GM21723 (cell line): ENCODE measurements at regions not wholly inside any gene's neighbourhood (a gene's known extent, or its start where the extent isn't known, plus 50 kb on each side); places are given as distances from the start of the nearest gene placed in this dataset.

Experiments
- ATAC-seq: cut with Tn5 transposase; IDR thresholded peaks from one replicate; pipeline ENCODE4 v1.9.1; 2021; ENCODE audit warnings: mild to moderate bottlenecking, moderate library complexity; ENCODE audit not compliant: unreplicated experiment

DNA sequence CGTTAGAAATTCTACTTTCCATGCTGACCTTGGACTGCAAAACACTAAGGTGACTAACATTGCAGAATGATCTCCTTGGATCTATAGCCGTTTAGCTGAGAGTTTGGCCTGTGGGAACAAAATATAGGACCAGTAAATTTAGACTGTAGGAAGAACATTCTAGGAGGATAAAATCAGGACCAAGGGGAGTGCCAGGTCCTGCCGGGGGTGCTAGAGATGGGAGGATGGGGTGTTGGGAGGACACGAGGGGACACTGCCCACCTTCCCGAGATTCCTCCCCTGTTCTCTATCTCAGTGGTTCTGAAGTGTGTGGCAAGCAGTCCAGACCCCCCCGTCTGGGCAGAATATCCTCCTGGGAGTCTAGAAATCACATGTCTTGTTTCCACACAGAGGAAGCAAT lies 445.2 kb downstream of the ZSWIM6 start:
- no peak for ATAC-seq

DNA sequence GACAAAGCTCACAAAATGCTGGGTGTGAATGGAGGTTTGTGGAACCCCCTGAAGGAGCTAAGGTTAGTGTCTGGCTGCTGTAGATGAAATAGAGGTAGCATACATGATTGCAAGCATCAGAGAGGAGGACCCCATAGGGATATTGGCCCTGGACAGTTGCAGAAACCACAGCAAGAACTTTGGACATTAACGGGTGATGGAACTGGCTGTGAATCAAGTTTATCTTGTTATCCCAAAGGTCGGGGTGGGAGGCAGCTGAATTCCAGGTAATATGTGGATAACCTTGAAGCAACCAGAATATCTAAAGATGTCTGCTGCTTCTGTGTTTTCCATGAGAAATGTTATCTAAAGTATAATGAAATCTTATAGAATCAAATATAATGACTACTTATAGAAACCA lies 447.7 kb downstream of the ZSWIM6 start:
- ATAC-seq, result no peak

DNA sequence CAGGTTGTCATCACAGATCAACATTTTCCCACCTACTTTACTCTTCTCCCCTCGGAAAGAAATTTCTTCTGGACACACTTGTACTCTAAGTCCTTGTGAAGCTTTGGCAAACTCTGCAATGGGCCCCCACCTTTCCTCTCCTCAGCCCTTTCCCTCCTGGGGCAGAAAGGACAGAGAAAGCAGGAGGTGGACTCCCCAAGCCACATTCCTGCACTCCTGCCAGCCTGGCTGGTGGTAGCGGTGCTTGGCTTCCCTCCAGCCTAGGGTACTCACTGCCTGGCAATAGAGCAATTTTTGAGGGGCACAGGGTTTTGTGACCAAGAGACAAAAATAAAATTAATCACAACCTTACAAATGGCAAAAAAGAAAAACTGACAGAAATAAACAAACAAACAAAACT lies 451.4 kb downstream of the ZSWIM6 start:
- no peak for ATAC-seq

DNA sequence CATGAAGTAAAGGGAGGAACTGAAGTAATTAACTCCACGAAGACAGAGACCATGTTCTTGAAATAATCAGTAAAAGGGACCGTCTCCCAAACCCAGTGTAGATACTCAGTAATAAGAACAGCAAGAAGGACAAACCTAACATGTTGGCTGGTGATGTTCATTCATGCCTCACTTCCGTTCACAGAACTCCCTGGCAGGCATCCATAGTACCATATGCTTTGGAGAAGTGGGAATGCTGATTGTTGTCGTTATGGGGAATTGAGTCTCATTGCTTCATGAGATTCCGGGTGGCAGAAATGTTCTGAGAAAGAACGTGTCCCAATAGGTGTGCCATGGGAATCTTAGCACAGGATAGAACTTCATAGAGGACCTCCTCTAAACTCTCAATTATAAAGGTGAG lies 452.3 kb downstream of the ZSWIM6 start:
- no peak for ATAC-seq

DNA sequence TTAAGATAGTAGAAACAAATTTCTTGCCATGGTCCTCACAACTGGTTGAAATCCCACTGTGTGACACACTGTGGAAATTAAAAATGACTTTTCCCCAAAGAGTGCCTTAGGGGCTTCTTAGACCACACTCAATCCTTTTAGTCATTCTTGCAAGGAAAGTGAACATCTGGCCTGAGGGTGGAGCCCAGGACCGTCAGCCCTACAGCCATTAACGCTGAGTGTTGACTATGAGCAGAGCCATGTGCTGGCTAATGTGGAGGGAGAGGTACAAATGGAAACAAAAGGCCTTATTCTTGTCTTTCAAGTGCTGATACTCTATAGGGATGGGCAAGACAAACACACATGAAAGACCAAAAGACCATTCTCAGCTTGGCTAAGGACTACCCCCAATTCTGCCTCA lies 456.5 kb downstream of the ZSWIM6 start:
- ATAC-seq, result no peak

DNA sequence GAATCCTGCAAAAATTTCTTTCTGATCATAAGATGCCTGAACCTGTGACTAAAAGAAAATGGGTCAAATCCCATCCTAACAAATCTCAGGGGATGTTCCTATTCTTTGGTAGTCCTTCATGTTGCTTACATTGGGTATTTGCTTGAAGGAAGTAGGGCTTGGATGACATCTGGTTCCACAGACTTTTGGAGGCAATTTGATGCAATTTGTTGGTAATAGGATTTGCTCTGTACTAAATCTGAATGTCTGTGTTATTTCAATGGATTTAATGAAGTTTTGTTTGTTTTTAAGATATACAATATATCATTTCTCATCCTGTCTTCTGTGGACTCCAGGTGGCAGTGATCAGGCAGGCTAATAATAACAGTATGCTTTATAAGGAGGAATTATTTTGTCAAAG lies 457.9 kb downstream of the ZSWIM6 start:
- no peak for ATAC-seq

DNA sequence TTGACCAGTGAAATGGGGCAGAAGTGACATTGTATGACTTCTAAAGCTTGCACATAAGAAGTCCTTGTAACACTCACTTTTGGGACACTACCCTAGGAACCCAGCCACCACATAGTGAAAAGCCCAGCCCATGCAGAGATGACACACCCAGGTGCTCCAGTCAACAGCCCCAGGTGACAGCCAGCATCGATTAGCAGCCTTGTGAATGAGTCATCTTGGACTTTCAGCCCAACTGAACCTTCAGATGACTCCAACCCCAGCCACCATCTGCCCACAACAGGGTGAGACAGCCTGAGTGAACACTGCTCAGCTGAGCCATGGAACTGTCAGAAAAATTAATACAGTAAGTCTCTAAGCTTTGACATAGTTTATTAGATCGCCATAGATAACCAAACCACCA lies 458.6 kb downstream of the ZSWIM6 start:
- peak; percentile 91 for ATAC-seq

DNA sequence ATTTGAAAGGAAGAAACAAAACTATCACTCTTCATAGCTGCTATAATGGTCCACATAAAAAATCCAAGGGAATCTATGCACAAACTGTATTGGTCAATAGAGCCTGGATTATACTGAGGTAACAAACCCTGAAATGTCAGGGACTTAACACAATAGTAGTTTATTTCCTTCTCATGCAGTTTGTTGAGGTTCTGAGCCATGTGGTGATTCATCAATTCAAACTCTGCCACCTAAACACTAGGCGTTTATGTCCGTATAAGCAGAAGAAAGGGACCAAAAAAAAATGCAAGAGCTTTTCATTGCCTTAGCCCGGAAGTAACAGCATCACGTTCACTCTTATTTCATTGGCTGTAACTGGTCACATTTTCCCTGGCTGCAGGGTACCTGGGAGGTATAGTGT lies 464.7 kb downstream of the ZSWIM6 start:
- no peak for ATAC-seq

DNA sequence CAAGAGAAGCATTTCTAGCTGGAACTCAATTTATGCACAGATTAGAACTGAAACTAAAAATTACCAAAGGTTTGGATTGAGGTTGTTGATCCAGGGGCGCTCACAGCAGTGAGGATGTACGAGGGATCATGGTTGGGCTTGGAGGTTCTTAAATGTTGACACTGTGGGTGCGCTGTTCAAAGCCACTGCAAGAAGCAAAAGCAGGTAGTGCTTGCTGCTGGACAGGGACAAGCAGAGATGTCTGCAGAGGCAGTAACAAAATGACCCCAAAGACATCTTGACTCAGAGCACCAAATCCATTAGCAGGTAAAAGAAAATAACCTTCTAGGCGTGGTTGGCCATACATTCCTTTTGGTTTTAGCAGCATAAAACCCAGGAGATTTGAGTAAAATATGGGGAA lies 468.4 kb downstream of the ZSWIM6 start:
- no peak for ATAC-seq

DNA sequence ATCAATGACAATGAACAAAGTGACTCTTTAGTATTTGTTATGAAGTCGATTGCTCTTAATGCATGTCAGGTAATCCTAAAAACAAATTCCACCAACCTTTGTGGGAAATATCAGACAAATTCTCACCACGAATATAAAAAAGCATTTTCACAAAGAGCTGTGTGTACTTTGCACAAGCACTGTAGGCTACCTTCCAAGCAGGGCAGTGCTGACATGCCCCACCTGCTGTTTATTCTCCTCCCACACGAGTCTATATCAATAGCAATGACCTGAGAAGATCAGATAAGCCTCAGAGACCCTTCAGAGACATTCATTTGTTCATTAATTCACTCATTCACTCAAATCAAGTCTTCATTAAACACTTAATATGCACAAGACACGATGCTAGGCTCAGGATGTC lies 469.1 kb downstream of the ZSWIM6 start:
- no peak for ATAC-seq

DNA sequence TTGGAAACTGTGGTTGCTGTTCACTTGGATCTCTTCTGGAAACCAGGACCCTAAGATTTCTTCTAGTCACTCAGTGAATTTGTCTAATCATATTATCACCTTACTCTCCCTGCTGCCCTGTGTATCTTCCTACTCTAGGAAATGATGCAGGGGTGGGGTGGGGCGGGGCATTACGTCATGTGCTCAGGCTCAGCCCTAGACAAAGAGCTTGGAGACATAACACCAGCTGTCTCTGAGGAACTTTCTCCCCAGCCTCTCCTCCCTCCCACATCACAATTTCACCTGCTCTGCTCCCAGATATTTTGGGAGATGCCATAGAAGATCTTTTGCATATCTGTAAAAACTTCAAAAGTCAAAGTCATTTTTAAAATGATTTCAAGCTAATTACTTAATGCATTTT lies 470.4 kb downstream of the ZSWIM6 start:
- ATAC-seq, result no peak

DNA sequence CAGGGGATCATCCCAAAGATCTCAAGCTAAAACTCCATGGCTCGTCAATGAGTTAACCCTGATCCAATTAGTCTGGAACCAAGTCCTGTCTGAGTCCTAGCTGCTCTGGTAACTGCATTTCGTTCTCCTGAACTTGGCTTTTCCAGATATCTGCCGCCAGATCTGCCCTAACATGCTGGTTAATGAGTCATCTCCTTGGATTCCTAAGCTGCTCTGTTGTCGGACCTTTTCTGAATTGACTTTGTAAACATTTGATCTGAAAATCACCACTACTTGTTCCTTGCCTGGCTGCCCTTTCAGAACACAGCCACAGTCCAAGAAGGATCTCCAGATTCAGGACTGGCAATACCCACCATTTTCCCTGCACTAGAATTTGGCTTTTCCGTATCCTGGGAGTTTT lies 473.0 kb downstream of the ZSWIM6 start:
- ATAC-seq, result no peak

DNA sequence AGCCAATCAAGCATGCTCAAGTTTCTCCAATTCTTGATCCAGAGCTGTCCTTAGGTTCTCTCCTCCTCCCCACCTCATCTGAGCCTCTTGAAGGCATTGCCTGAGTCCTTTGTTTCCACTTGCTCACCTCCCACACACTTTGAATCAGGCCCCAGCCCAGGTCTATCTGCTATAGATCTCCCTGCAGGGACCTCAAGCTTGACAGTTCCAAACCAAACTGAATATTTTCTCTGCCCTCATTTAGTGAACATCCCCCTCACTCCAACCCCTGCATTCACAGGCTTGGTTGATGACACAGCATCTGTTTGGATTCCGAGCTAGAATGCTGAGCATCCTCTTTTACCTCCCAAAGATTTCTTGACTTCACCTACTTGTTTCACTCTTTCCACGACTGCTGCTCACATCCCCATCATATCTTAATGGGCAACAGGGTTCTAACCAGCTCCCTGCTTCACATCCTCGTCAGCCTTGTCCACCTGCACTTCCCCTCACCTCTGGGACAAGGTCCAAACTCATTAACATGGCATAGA lies 474.5 kb downstream of the ZSWIM6 start:
- ATAC-seq, result no peak

DNA sequence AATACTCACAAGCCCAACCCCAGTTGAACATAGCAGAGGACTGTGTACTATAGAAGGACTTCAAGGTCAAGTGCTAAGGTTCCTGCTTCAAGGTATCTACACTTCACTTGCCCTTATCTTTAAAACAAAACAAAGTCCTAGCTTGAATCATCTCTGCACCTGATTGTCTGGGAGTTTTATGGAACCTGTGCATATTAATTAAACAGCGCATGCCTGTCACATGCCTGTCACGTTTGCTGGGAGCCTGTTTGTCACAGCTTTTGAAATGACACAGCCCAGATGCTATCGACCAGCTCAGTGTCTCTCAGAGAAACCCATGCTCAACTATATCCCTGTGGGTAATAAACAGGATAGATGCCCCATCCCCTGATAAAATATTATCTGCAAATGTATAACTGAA lies 476.0 kb downstream of the ZSWIM6 start:
- no peak for ATAC-seq

DNA sequence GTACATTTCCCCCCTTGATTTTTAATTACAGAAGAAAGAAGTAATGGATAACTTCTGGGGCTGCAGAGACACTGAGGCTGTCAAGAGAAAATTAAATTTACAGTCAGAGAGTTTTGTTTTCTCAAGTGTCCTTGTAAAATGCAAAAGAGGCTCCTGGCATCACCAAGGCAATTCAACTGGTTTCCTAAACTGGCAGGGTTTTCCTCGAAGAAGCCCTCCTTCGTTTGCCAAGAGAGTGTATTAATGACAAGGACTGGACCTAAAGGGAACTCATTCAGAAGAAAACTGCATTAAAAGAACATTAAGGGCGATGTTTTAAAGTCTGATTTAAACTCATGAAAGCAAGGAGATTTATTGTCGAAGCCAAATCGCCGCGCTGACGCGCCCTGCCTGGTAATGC lies 476.9 kb downstream of the ZSWIM6 start:
- no peak for ATAC-seq

DNA sequence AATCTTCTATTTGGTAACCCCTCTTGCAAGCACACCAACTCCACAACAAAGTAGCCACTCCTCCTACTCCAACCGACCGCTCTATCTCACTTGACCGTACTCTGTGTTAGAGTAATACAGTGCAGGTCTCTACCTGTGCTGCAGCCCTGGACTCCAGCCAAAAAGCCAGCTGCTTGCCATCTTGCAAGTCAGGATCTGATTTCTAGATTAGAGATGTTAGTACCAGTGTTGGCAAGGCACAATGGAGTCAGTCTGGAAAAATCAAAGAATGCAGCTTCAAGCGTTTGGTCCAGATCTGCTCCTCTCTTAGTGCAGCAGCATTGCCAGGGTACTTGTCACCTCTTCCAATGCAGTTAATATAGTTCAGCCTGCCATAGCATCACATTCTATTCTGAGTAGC lies 477.6 kb downstream of the ZSWIM6 start:
- ATAC-seq, result no peak

DNA sequence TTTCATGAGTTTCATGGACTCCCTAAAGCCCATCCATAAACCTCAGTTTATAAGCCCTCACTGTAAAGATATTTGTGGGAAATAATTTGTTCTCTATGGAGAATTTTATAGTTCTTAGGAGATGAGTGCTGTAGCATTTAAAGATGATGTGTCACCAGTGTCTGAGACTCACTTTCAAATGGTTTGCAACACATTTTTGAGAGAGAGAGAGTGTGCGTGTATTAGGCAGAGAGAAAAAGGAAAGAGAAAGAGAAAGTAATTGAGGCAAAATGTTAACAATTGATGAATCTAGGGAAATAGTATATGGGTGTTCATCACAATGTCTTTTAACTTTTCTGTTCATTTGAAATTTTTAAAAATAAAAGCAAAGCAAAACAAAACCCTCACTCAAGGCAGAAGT lies 479.0 kb downstream of the ZSWIM6 start:
- no peak for ATAC-seq

DNA sequence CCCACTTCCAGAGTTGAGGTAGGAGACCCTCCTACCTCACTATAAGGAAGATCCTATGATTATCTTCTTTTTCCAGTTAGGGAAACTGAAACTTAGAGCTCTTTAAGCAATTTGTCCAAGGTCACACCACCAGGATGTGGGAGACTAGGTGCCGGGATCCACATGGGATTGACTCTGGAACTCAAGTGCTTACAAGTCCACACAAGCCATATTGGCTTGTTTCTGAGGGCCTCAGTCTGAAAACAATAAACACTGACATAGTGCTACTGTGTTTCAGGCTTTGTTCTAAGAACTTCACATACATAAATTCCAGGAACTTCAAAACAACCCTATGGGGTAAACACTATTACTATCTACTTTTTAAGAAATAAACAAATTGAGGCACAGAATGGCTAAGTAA lies 481.3 kb downstream of the ZSWIM6 start:
- no peak for ATAC-seq

DNA sequence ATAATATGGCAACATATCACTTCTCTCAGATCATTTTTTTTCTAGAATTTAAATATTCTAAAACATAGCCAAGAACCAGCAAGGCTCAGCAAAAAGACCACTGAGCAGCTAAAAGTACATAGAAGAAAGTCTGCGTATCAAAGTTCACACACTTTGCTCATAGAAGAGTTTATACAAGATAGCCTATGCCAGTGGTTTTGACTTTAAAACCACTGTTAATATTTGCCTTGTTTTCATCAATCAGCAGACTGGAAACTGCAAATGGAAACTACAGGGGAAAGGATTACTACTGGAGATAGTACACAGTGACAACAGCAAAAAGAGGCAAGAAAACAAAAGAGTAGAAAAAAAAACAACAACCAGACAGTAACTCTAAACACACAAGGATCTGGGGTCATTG lies 483.3 kb downstream of the ZSWIM6 start:
- ATAC-seq, result no peak

DNA sequence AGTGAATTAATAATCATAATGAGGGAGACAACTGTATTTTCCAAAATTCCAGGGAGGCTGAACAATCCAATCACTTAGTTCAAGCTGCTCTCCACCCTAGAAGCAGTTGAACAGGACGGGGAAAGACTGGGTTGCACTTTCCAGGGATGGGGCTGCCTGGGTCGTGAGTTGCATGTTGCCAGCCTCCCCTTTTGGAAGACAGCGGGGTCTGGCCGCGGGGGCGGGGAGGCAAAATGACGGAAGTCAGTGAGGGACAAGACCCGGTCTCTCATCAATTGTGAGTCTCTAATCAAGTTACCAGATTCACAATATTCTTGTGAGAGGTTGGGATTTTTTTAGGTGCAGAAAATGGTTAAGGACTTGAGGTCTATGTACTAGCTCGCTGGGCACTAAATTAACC lies 484.1 kb downstream of the ZSWIM6 start:
- ATAC-seq, result no peak

DNA sequence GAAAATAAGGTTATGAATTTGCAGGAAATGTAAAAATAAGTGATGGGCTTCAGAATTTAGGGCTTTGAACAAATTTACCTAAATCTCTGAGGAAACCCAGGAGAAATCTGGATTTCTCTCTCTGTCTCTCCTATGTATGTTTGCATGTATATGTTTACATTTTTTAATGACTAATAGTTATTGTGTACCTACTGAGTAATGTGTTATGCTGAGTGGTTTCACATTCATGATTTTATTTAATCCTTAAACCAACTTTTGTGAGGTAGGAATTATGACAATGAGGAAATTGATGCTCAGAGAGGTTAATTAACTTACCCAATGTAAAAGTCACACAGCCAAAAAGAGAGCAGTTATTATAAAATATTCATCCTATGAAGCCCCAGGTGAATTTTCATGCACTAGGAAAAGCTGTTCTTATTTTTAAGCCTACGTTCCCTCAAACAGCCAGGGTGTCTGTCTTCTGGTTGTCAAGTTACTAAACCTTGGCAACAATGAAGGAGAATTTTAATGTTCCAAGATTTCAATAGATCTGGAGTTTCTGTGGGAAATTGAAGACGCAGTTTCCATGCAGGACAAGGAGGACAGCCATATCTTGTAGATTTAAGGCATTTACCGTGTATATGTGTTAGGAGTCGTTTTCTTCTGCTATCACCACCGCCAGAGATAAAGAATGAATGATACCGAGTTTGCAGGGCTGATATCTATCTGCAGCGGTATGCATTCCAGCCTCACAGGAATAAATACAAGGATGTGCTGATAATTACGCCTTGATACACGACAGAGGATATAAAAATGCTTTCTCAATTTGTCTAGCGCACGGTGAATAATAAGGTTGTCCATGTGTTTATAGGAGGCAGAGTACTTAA lies 484.8 kb downstream of the ZSWIM6 start:
- ATAC-seq, result no peak

DNA sequence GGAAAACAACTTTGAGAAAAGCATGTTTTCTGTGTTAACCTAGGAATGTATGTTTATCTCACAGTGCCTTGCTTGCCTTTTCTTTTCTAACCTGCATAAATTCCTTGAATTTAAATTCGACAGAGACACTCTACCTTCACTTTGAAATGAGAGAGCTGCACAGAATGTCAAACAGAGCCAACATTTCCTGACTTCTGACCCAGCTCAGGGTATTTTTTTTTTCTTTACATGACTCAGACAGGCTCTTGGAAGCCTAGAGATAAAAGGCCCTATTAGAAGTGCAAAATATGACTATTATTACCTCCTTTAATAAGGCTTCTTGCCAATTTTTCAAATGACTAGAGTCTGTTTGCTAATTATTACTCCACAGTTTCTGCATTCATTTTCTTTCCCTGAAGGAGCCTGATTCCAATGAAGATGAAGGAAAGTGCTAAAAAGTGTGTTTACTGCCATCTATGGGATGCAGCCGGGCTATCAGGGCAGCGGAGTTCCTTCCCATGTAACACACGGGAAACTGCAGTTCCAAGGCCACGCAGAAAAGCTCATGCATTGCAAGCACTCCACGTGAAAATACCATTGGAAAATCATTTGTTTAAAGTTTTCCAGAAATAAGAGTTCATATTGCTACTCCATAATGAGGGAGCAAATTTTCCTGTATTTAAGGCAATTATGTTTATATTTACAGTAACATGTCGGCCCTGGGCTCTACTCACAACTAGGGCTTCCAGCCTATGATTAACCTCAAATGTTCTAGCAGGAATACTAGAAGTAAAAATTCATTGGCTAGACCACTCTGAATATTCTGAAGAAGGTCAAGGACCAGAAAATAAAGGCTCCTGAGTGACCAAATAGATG lies 485.6 kb downstream of the ZSWIM6 start:
- no peak for ATAC-seq
